Right lobe of liver (tissue), 6 donors: ENCODE measurements at regions not wholly inside any gene's neighbourhood (a gene's known extent, or its start where the extent isn't known, plus 50 kb on each side); places are given as distances from the start of the nearest gene placed in this dataset.
"Not testable (repeated sequence)": the region's sequence is repeated elsewhere in the genome, so short reads cannot be mapped to it uniquely, and the experiment has no call there.

Experiments used
- ATAC-seq, 4 donors: fragments of 200-7000 bp; cut with Tn5 transposase; one replicate each; pipeline ENCODE4 v1.9.1; 2020; ENCODE audit warnings: mild to moderate bottlenecking in 4 of 4, moderate library complexity in 4 of 4
- DNase-seq, 3 donors: peaks; one replicate each; pipeline ENCODE4 v3.0.0-alpha.2; 2020
- H3K27ac ChIP-seq, 3 donors: fragments of 200-600 bp; one replicate each; pipeline ENCODE4 v1.8.0; 2022
- H3K27me3 ChIP-seq, 2 donors: fragments of 200-600 bp; one replicate each; pipeline ENCODE4 v1.8.0; 2022
- H3K36me3 ChIP-seq, 4 donors: fragments of 200-600 bp; sonication (generic) in 1 of 4; one replicate each; pipeline versions ENCODE4 v1.5.1 to v1.8.0; 2017 to 2022; ENCODE audit warnings: control low read depth in 1 of 4
- H3K4me1 ChIP-seq, 4 donors: fragments of 200-600 bp; sonication (generic) in 1 of 4; one replicate each; pipeline versions ENCODE4 v1.5.1 to v1.8.0; 2017 to 2022; ENCODE audit warnings: control low read depth in 1 of 4
- H3K4me3 ChIP-seq, 3 donors: fragments of 200-600 bp; one replicate each; pipeline ENCODE4 v1.8.0; 2022
- H3K9me3 ChIP-seq, 4 donors: fragments of 200-600 bp; sonication (generic) in 1 of 4; one replicate each; pipeline versions ENCODE4 v1.5.1 to v1.8.0; 2017 to 2022; ENCODE audit warnings: control low read depth in 1 of 4
- CTCF ChIP-seq, 4 donors: fragments of 200-600 bp in 3 of 4; fragments of 450-650 bp in 1 of 4; IDR thresholded peaks; one replicate each; pipeline versions ENCODE4 v1.5.1 to v1.8.0; 2016 to 2022; ENCODE audit warnings: antibody characterized with exemption in 4 of 4, mild to moderate bottlenecking in 2 of 4
- POLR2A ChIP-seq: fragments of 450-650 bp; IDR thresholded peaks from one replicate; pipeline ENCODE4 v1.6.1; 2017; ENCODE audit warnings: antibody characterized with exemption, mild to moderate bottlenecking
- WGBS: methylation state at CpG from one replicate; pipeline ENCODE4 v1.1.6; 2018; ENCODE audit warnings: low coverage, low lambda C conversion rate; ENCODE audit not compliant: insufficient coverage; ENCODE audit errors: missing lambda C conversion rate; 5-methylcytosine and 5-hydroxymethylcytosine counted together
- intact Hi-C, 2 donors: fragments of 100-400 bp; cut with DNase I; formaldehyde crosslinking; loops; one replicate each; pipeline versions ENCODE4 v1.11.2 to v1.14.1; 2022
- donor health status: DM: no; HTN: yes; CAD: no.
- donor health status: DM: no; HTN: no; CAD: no.
- donor health status: DM: no; HTN: no; CAD: no.
- donor health status: DM: no; HTN: yes; CAD: no.
- donor health status: DM: no; HTN: yes; CAD: no.

- no peaks in the 10 kb centered on the region for H3K27me3 ChIP-seq
- TF ChIP-seq CTCF (IDR thresholded peaks at IDR 0.05), result no peak
- no peak for TF ChIP-seq POLR2A
- intact Hi-C loops, result no loop called here
- no peak for DNase-seq
- no peak overlapping the region for H3K27ac ChIP-seq
- H3K36me3 ChIP-seq, result no peaks in the 10 kb centered on the region
- no peaks in the 10 kb centered on the region for H3K9me3 ChIP-seq
- H3K4me3 ChIP-seq, result no peak overlapping the region
- no peak for ATAC-seq
- H3K4me1 ChIP-seq, result no peaks in the 10 kb centered on the region
- WGBS, result 65% methylated on average over 2 of the region's 2 CpGs
Observed at GRCh38 chr11:130562549-130562948, 114.1 kb downstream of the ADAMTS15 start.

- intact Hi-C loops, H3K36me3 ChIP-seq, H3K9me3 ChIP-seq, DNase-seq, H3K4me1 ChIP-seq, ATAC-seq, H3K4me3 ChIP-seq, H3K27ac ChIP-seq, H3K27me3 ChIP-seq: not testable (repeated sequence)
- 77% methylated on average over 7 of the region's 7 CpGs for WGBS
Observed at GRCh38 chr11:130566360-130566759, 117.9 kb downstream of the ADAMTS15 start.

GRCh38 chr11:130571519-130571918 lies 123.1 kb downstream of the ADAMTS15 start:
- H3K36me3 ChIP-seq, result no peaks in the 10 kb centered on the region
- no peak for ATAC-seq
- DNase-seq, result no peak
- H3K4me1 ChIP-seq, result no peaks in the 10 kb centered on the region
- no peak overlapping the region for H3K4me3 ChIP-seq
- TF ChIP-seq CTCF (IDR thresholded peaks at IDR 0.05), result no peak
- TF ChIP-seq POLR2A, result no peak
- intact Hi-C loops, result no loop called here
- H3K27me3 ChIP-seq, result no peaks in the 10 kb centered on the region
- 75% methylated on average over 1 of the region's 1 CpG for WGBS
- no peaks in the 10 kb centered on the region for H3K9me3 ChIP-seq
- no peak overlapping the region for H3K27ac ChIP-seq

GRCh38 chr11:130571947-130572584 lies 123.6 kb downstream of the ADAMTS15 start:
- H3K36me3 ChIP-seq, result no peaks in the 10 kb centered on the region
- no peak overlapping the region for H3K27ac ChIP-seq
- no peaks in the 10 kb centered on the region for H3K27me3 ChIP-seq
- no peaks in the 10 kb centered on the region for H3K9me3 ChIP-seq
- ATAC-seq, result no peak
- no peak for TF ChIP-seq POLR2A
- no peak for TF ChIP-seq CTCF (IDR thresholded peaks at IDR 0.05)
- intact Hi-C loops, result no loop called here
- DNase-seq, result no peak
- no peak overlapping the region for H3K4me3 ChIP-seq
- WGBS, result 61% methylated on average over 2 of the region's 10 CpGs
- H3K4me1 ChIP-seq, result no peaks in the 10 kb centered on the region

GRCh38 chr11:130573767-130574166 lies 125.3 kb downstream of the ADAMTS15 start:
- H3K4me3 ChIP-seq, result no peak overlapping the region
- 80% methylated on average over 2 of the region's 2 CpGs for WGBS
- no peak for ATAC-seq
- no peaks in the 10 kb centered on the region for H3K36me3 ChIP-seq
- no peak for DNase-seq
- no peak overlapping the region for H3K27ac ChIP-seq
- H3K4me1 ChIP-seq, result no peaks in the 10 kb centered on the region
- TF ChIP-seq POLR2A (no peak), CTCF (IDR thresholded peaks at IDR 0.05) (no peak)
- no peaks in the 10 kb centered on the region for H3K9me3 ChIP-seq
- intact Hi-C loops, result no loop called here
- no peaks in the 10 kb centered on the region for H3K27me3 ChIP-seq
